ENCODE measurements at regions not wholly inside any gene's neighbourhood (a gene's known extent, or its start where the extent isn't known, plus 50 kb on each side); places are given as distances from the start of the nearest gene placed in this dataset.

GRCh38 chr5:54927097-54927746, 58.2 kb downstream of the ESM1 start:
- Histone ChIP-seq H3K4me1 (no peaks in the 10 kb centered on the region), H3K79me2 (no peaks in the 10 kb centered on the region), H3K27me3 (ENCODE audit: control insufficient read depth, insufficient read depth, low read length) (no peaks in the 10 kb centered on the region), H3K4me3 (ENCODE audit: low read depth, low read length) (no peak overlapping the region), H3K9me3 (ENCODE audit: control insufficient read depth, low read length) (no peaks in the 10 kb centered on the region), H2AFZ (no peak overlapping the region), H3K27ac (no peak overlapping the region), H3K9ac (no peak overlapping the region), H3K4me2 (ENCODE audit: low read length) (no peak overlapping the region), H3K36me3 (ENCODE audit: control insufficient read depth, insufficient read depth, low read length) (no peaks in the 10 kb centered on the region)
- no peak for TF ChIP-seq CTCF (IDR thresholded peaks at IDR 0.05)

GRCh38 chr5:54924487-54924886, 60.9 kb downstream of the ESM1 start:
- Histone ChIP-seq H3K9me3 (ENCODE audit: control insufficient read depth, low read length) (no peaks in the 10 kb centered on the region), H3K4me1 (no peaks in the 10 kb centered on the region), H3K9ac (no peak overlapping the region), H3K79me2 (no peaks in the 10 kb centered on the region), H3K27ac (no peak overlapping the region), H3K36me3 (ENCODE audit: control insufficient read depth, insufficient read depth, low read length) (no peaks in the 10 kb centered on the region), H3K27me3 (ENCODE audit: control insufficient read depth, insufficient read depth, low read length) (no peaks in the 10 kb centered on the region), H2AFZ (no peak overlapping the region), H3K4me2 (ENCODE audit: low read length) (no peak overlapping the region), H3K4me3 (ENCODE audit: low read depth, low read length) (no peak overlapping the region)
- TF ChIP-seq CTCF (IDR thresholded peaks at IDR 0.05): no peak

- no peaks in the 10 kb centered on the region for H3K9me3 ChIP-seq (ENCODE audit: control insufficient read depth, low read length)
- H3K27me3 ChIP-seq (ENCODE audit: control insufficient read depth, insufficient read depth, low read length): no peaks in the 10 kb centered on the region
- H3K27ac ChIP-seq: no peak overlapping the region
- H3K4me3 ChIP-seq (ENCODE audit: low read depth, low read length): no peak overlapping the region
- H3K79me2 ChIP-seq: no peaks in the 10 kb centered on the region
- H3K9ac ChIP-seq: no peak overlapping the region
- H2AFZ ChIP-seq: no peak overlapping the region
- H3K36me3 ChIP-seq (ENCODE audit: control insufficient read depth, insufficient read depth, low read length): no peaks in the 10 kb centered on the region
- H3K4me2 ChIP-seq (ENCODE audit: low read length): no peak overlapping the region
- no peak for TF ChIP-seq CTCF (IDR thresholded peaks at IDR 0.05)
- H3K4me1 ChIP-seq: no peaks in the 10 kb centered on the region
Observed at GRCh38 chr5:54917323-54917722, 68.1 kb downstream of the ESM1 start.

GRCh38 chr5:54915466-54916027, 69.8 kb downstream of the ESM1 start:
- Histone ChIP-seq H3K4me3 (ENCODE audit: low read depth, low read length) (no peak overlapping the region), H3K27ac (no peak overlapping the region), H3K27me3 (ENCODE audit: control insufficient read depth, insufficient read depth, low read length) (no peaks in the 10 kb centered on the region), H3K9me3 (ENCODE audit: control insufficient read depth, low read length) (no peaks in the 10 kb centered on the region), H3K9ac (no peak overlapping the region), H3K79me2 (no peaks in the 10 kb centered on the region), H3K4me2 (ENCODE audit: low read length) (no peak overlapping the region), H3K36me3 (ENCODE audit: control insufficient read depth, insufficient read depth, low read length) (no peaks in the 10 kb centered on the region), H2AFZ (no peak overlapping the region), H3K4me1 (no peaks in the 10 kb centered on the region)
- no peak for TF ChIP-seq CTCF (IDR thresholded peaks at IDR 0.05)

- no peaks in the 10 kb centered on the region for H3K9me3 ChIP-seq (ENCODE audit: control insufficient read depth, low read length)
- no peaks in the 10 kb centered on the region for H3K27me3 ChIP-seq (ENCODE audit: control insufficient read depth, insufficient read depth, low read length)
- no peak overlapping the region for H3K4me3 ChIP-seq (ENCODE audit: low read depth, low read length)
- no peak overlapping the region for H2AFZ ChIP-seq
- H3K36me3 ChIP-seq (ENCODE audit: control insufficient read depth, insufficient read depth, low read length): no peaks in the 10 kb centered on the region
- no peaks in the 10 kb centered on the region for H3K4me1 ChIP-seq
- no peak overlapping the region for H3K9ac ChIP-seq
- H3K4me2 ChIP-seq (ENCODE audit: low read length): no peak overlapping the region
- H3K79me2 ChIP-seq: no peaks in the 10 kb centered on the region
- H3K27ac ChIP-seq: no peak overlapping the region
- no peak for TF ChIP-seq CTCF (IDR thresholded peaks at IDR 0.05)
Observed at GRCh38 chr5:54912021-54912420, 73.4 kb downstream of the ESM1 start.
